LNCaP clone FGC (cell line): ENCODE measurements at regions not wholly inside any gene's neighbourhood (a gene's known extent, or its start where the extent isn't known, plus 50 kb on each side); places are given as distances from the start of the nearest gene placed in this dataset.

Source experiments
- DNase-seq: peaks from one replicate; pipeline ENCODE4 v3.0.0-alpha.2; 2011; ENCODE audit warnings: low read depth
- H3K4me3 ChIP-seq: 2 replicates; pipeline ENCODE4 v1.5.1; 2011; ENCODE audit warnings: mild to moderate bottlenecking, low read depth, low read length, control low read depth
- CTCF ChIP-seq: IDR thresholded peaks from 2 replicates; pipeline ENCODE4 v1.5.1; 2012; ENCODE audit warnings: mild to moderate bottlenecking; ENCODE audit not compliant: control insufficient read depth, insufficient read depth; ENCODE audit errors: extremely low read depth

GRCh38 chr7:130831322-130831721 is 97.3 kb upstream of the KLF14 start:
- no peak for TF ChIP-seq CTCF
- H3K4me3 ChIP-seq, result no peak overlapping the region
- no peak for DNase-seq

GRCh38 chr7:130831817-130832481 is 97.9 kb upstream of the KLF14 start:
- peak; percentile 23 for DNase-seq
- H3K4me3 ChIP-seq, result no peak overlapping the region
- TF ChIP-seq CTCF, result peak; percentile 63

- no peak for DNase-seq
- H3K4me3 ChIP-seq, result no peak overlapping the region
- no peak for TF ChIP-seq CTCF
Observed at GRCh38 chr7:130838738-130839137, 104.7 kb upstream of the KLF14 start.

- DNase-seq, result no peak
- H3K4me3 ChIP-seq, result no peak overlapping the region
- TF ChIP-seq CTCF, result no peak
Observed at GRCh38 chr7:130840599-130840998, 106.6 kb upstream of the KLF14 start.

GRCh38 chr7:130841416-130841815 is 107.4 kb upstream of the KLF14 start:
- TF ChIP-seq CTCF, result no peak

GRCh38 chr7:130843703-130844102 is 109.7 kb upstream of the KLF14 start:
- H3K4me3 ChIP-seq, result no peak overlapping the region
- no peak for TF ChIP-seq CTCF
- no peak for DNase-seq

More at GRCh38 chr7:130841416-130841815, 107.4 kb upstream of the KLF14 start:
- no peak overlapping the region for H3K4me3 ChIP-seq
- no peak for DNase-seq
